ENCODE measurements at regions not wholly inside any gene's neighbourhood (a gene's known extent, or its start where the extent isn't known, plus 50 kb on each side); places are given as distances from the start of the nearest gene placed in this dataset.

DNA sequence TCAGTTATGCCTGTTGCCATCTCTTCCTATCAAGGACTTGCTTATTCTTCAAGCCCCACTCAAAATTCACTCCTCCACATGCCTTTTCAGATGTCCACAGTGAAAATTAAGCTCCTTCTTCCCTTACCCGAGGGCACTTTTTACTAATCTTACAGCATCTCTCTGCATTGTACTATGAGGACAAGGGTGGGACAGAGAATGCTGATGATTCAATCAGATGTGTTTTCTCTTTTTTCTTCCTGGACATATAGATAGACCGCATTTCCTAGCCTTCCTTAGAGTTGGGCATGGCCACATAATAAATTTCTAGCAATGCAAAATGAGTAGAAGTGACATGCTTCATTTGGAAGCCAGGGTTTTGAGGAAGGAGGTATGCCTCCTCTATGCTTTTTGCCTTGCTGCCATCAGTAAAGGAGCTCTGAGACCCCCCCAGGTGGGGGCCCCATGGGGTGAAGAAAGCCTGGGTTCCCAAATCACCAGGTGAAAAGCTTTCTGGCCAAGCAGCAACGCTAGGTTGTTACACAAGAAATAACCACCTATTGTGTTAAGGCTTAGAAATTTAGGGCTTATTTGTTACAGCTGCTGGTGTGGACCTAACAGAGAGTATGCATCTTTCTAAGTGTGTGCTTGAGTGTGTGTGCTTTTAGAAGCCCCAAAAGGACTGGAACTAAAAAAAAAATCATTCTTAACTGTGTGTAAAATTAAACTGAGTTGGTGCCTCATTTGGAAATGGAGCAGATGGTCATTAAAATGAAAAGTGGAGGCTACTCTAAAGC, 424.5 kb downstream of the STK39 start:
- no peaks in the 10 kb centered on the region for H3K79me2 ChIP-seq (ENCODE audit: insufficient read depth, low read length)
- peaks cover 0 to 5% (median 0%) of the 10 kb centered on the region in 3 donors for H3K27me3 Mint-ChIP-seq (ENCODE audit: low read depth in 3 of 3)
- no peaks in the 10 kb centered on the region for H3K4me1 Mint-ChIP-seq
- TF ChIP-seq, protein P1, sequence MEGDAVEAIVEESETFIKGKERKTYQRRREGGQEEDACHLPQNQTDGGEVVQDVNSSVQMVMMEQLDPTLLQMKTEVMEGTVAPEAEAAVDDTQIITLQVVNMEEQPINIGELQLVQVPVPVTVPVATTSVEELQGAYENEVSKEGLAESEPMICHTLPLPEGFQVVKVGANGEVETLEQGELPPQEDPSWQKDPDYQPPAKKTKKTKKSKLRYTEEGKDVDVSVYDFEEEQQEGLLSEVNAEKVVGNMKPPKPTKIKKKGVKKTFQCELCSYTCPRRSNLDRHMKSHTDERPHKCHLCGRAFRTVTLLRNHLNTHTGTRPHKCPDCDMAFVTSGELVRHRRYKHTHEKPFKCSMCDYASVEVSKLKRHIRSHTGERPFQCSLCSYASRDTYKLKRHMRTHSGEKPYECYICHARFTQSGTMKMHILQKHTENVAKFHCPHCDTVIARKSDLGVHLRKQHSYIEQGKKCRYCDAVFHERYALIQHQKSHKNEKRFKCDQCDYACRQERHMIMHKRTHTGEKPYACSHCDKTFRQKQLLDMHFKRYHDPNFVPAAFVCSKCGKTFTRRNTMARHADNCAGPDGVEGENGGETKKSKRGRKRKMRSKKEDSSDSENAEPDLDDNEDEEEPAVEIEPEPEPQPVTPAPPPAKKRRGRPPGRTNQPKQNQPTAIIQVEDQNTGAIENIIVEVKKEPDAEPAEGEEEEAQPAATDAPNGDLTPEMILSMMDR (IDR thresholded peaks at IDR 0.05): no peak
- no peak overlapping the region for H3K4me3 ChIP-seq (replicated peaks in 1 of 3; ENCODE audit: low read depth in 2 of 3, low read length in 3 of 3)
- H3K4me2 ChIP-seq (replicated peaks; ENCODE audit: extremely low read depth, low read length, poor library complexity, severe bottlenecking): no peak overlapping the region
- H3K4me1 ChIP-seq (ENCODE audit: control insufficient read depth in 1 of 2, insufficient read depth in 2 of 2, low read length in 2 of 2): no peaks in the 10 kb centered on the region
- no CpG with 5 or more reads among the region's 3 CpGs for WGBS (ENCODE audit: insufficient coverage)
- H3K4me3 Mint-ChIP-seq: no peak overlapping the region
- H4K20me1 ChIP-seq (ENCODE audit: insufficient read depth, low read length): no peaks in the 10 kb centered on the region
- no peaks in the 10 kb centered on the region for H3K27me3 ChIP-seq (ENCODE audit: control insufficient read depth in 2 of 2, insufficient read depth in 2 of 2, low read length in 2 of 2)
- intact Hi-C loops (cut with micrococcal nuclease): no loop called here
- H3K9me3 Mint-ChIP-seq: peaks cover 0 to 8% (median 4%) of the 10 kb centered on the region in 7 donors
- no peak overlapping the region for H3K27ac ChIP-seq (ENCODE audit: low read depth in 1 of 2, low read length in 2 of 2)
- H3K9ac ChIP-seq (ENCODE audit: insufficient read depth, low read length, poor library complexity, severe bottlenecking): no peak overlapping the region
- H3K36me3 Mint-ChIP-seq: no peaks in the 10 kb centered on the region
- H2AFZ ChIP-seq (ENCODE audit: insufficient read depth, low read depth, low read length, poor library complexity, severe bottlenecking): no peak overlapping the region
- no peaks in the 10 kb centered on the region for H3K36me3 ChIP-seq (replicated peaks in 1 of 2; ENCODE audit: control insufficient read depth in 1 of 2, insufficient read depth in 2 of 2, low read length in 2 of 2)
- DNase-seq: no peak
- H3K27ac Mint-ChIP-seq: no peak overlapping the region
- H3K9me3 ChIP-seq (replicated peaks in 1 of 2; ENCODE audit: control insufficient read depth in 1 of 2, insufficient read depth in 1 of 2, low read length in 2 of 2): no peaks in the 10 kb centered on the region

DNA sequence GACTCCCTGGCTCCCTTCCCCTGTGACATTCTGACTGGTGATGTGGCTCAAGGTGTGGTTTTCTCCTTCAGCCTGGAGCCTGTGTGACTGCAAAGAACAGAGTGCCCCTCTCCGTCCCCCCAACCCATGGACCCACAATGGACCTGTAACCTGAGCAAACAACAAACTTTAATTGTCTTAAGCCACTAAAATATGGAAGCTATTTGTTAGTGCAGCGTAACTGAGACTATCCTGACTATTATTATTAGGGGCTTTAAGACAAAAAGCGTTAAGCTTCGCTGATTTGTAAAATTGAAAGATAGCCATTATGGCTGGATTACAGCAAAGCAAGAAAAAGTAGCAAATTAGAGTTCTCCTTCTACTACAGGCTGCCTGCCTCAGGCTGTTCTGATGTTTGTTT, 426.9 kb downstream of the STK39 start:
- no peak for DNase-seq
- H3K4me1 ChIP-seq (ENCODE audit: control insufficient read depth in 1 of 2, insufficient read depth in 2 of 2, low read length in 2 of 2): no peaks in the 10 kb centered on the region
- intact Hi-C loops (cut with micrococcal nuclease): no loop called here
- H3K27ac ChIP-seq (ENCODE audit: low read depth in 1 of 2, low read length in 2 of 2): no peak overlapping the region
- no peak overlapping the region for H3K27ac Mint-ChIP-seq
- no peaks in the 10 kb centered on the region for H3K4me1 Mint-ChIP-seq
- peaks cover 0 to 4% (median 1%) of the 10 kb centered on the region in 3 donors for H3K27me3 Mint-ChIP-seq (ENCODE audit: low read depth in 3 of 3)
- TF ChIP-seq, protein P1 (IDR thresholded peaks at IDR 0.05): no peak
- H3K36me3 Mint-ChIP-seq: no peaks in the 10 kb centered on the region
- H3K4me3 ChIP-seq (replicated peaks in 1 of 3; ENCODE audit: low read depth in 2 of 3, low read length in 3 of 3): no peak overlapping the region
- H2AFZ ChIP-seq (ENCODE audit: insufficient read depth, low read depth, low read length, poor library complexity, severe bottlenecking): no peak overlapping the region
- no peaks in the 10 kb centered on the region for H3K9me3 ChIP-seq (replicated peaks in 1 of 2; ENCODE audit: control insufficient read depth in 1 of 2, insufficient read depth in 1 of 2, low read length in 2 of 2)
- no peak overlapping the region for H3K4me3 Mint-ChIP-seq
- no peak overlapping the region for H3K4me2 ChIP-seq (replicated peaks; ENCODE audit: extremely low read depth, low read length, poor library complexity, severe bottlenecking)
- no peaks in the 10 kb centered on the region for H3K79me2 ChIP-seq (ENCODE audit: insufficient read depth, low read length)
- no CpG with 5 or more reads among the region's 4 CpGs for WGBS (ENCODE audit: insufficient coverage)
- no peaks in the 10 kb centered on the region for H3K27me3 ChIP-seq (ENCODE audit: control insufficient read depth in 2 of 2, insufficient read depth in 2 of 2, low read length in 2 of 2)
- H4K20me1 ChIP-seq (ENCODE audit: insufficient read depth, low read length): no peaks in the 10 kb centered on the region
- H3K36me3 ChIP-seq (replicated peaks in 1 of 2; ENCODE audit: control insufficient read depth in 1 of 2, insufficient read depth in 2 of 2, low read length in 2 of 2): no peaks in the 10 kb centered on the region
- H3K9me3 Mint-ChIP-seq: peaks cover 0 to 4% (median 3%) of the 10 kb centered on the region in 7 donors
- no peak overlapping the region for H3K9ac ChIP-seq (ENCODE audit: insufficient read depth, low read length, poor library complexity, severe bottlenecking)

All from CD14-positive monocyte (primary cell).